Thoracic aorta (tissue), 2 donors: ENCODE measurements at regions not wholly inside any gene's neighbourhood (a gene's known extent, or its start where the extent isn't known, plus 50 kb on each side); places are given as distances from the start of the nearest gene placed in this dataset.

Source experiments
- ATAC-seq: fragments of 150-250 bp; one replicate; pipeline ENCODE4 v1.8.0; 2017; ENCODE audit warnings: low read depth; ENCODE audit not compliant: insufficient number of reproducible peaks, low FRiP score
- DNase-seq: peaks from one replicate; pipeline ENCODE4 v3.0.0-alpha.2; 2020; ENCODE audit warnings: low spot score
- H3K27ac ChIP-seq, 2 donors: fragments of 200-600 bp; sonication (generic); 1 replicate in 1 of 2; 2 replicates in 1 of 2; pipeline ENCODE4 v1.5.1; 2016; ENCODE audit warnings: mild to moderate bottlenecking in 2 of 2, moderate library complexity in 2 of 2
- H3K27me3 ChIP-seq: fragments of 200-600 bp; sonication (generic); replicated peaks from 2 replicates; pipeline ENCODE4 v1.6.0; 2016; ENCODE audit warnings: mild to moderate bottlenecking; ENCODE audit not compliant: insufficient read depth
- H3K36me3 ChIP-seq: fragments of 200-600 bp; sonication (generic); one replicate; pipeline ENCODE4 v1.5.1; 2016
- H3K4me1 ChIP-seq, 2 donors: fragments of 200-600 bp; sonication (generic); 1 replicate in 1 of 2; 2 replicates in 1 of 2; pipeline versions ENCODE4 v1.5.1 to v1.6.0; 2016; ENCODE audit warnings: low read depth in 2 of 2, mild to moderate bottlenecking in 1 of 2; ENCODE audit not compliant: control insufficient read depth in 1 of 2
- H3K4me3 ChIP-seq: fragments of 200-600 bp; sonication (generic); 2 replicates; pipeline ENCODE4 v1.5.1; 2016; ENCODE audit warnings: mild to moderate bottlenecking
- H3K9me3 ChIP-seq: fragments of 200-600 bp; sonication (generic); 2 replicates; pipeline ENCODE4 v1.5.1; 2016
- CTCF ChIP-seq: fragments of 200-600 bp; sonication (generic); IDR thresholded peaks from one replicate; pipeline ENCODE4 v1.5.1; 2019; ENCODE audit warnings: antibody characterized with exemption

DNA sequence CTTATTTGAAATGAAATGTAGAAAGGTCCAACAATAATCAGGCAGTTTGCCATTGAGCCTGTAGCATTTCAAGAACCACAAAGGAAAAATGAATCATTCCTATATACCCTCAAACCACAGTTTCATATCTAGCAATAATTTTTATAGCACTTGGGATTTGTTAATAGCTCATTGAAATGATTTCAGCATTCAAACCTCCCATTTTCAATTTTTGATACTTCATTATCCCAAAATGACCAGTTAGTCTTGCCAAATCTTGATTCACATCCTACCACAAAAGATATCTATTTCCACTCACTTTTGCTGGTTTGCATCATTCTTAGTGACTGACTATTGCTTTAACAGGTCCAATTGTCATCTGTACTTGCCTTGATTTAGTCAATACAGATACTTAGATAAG, 790.1 kb downstream of the TLE1 start:
- Histone ChIP-seq H3K36me3 (no peaks in the 10 kb centered on the region), H3K27ac (no peak overlapping the region), H3K9me3 (peaks cover 2% of the 10 kb centered on the region), H3K4me3 (no peak overlapping the region), H3K27me3 (no peaks in the 10 kb centered on the region), H3K4me1 (no peaks in the 10 kb centered on the region)
- TF ChIP-seq CTCF: no peak
- DNase-seq (no peak), ATAC-seq (no peak)

GRCh38 chr9:80893190-80893589, 796.2 kb downstream of the TLE1 start:
- Histone ChIP-seq H3K9me3 (peaks cover 2% of the 10 kb centered on the region), H3K4me1 (no peaks in the 10 kb centered on the region), H3K36me3 (no peaks in the 10 kb centered on the region), H3K27me3 (no peaks in the 10 kb centered on the region), H3K27ac (no peak overlapping the region), H3K4me3 (no peak overlapping the region)
- TF ChIP-seq CTCF: no peak
- no peak for ATAC-seq
- no peak for DNase-seq

- Histone ChIP-seq H3K36me3 (no peaks in the 10 kb centered on the region), H3K27ac (no peak overlapping the region), H3K9me3 (peaks cover 2% of the 10 kb centered on the region), H3K4me1 (no peaks in the 10 kb centered on the region), H3K27me3 (no peaks in the 10 kb centered on the region), H3K4me3 (no peak overlapping the region)
- TF ChIP-seq CTCF: no peak
- ATAC-seq: no peak
- DNase-seq: no peak
These were observed 796.6 kb downstream of the TLE1 start for GRCh38 chr9:80892703-80893102.

- Histone ChIP-seq H3K27ac (no peak overlapping the region), H3K4me3 (no peak overlapping the region), H3K27me3 (no peaks in the 10 kb centered on the region), H3K4me1 (no peaks in the 10 kb centered on the region), H3K36me3 (no peaks in the 10 kb centered on the region), H3K9me3 (peaks cover 2% of the 10 kb centered on the region)
- no peak for ATAC-seq
- no peak for DNase-seq
- TF ChIP-seq CTCF: no peak
These were observed 799.2 kb downstream of the TLE1 start for GRCh38 chr9:80890124-80890523.

- no peak for ATAC-seq
These were observed 803.5 kb downstream of the TLE1 start for GRCh38 chr9:80885894-80886293.

More at GRCh38 chr9:80885894-80886293, 803.5 kb downstream of the TLE1 start:
- Histone ChIP-seq H3K36me3 (no peaks in the 10 kb centered on the region), H3K27ac (no peak overlapping the region), H3K27me3 (no peaks in the 10 kb centered on the region), H3K9me3 (no peaks in the 10 kb centered on the region), H3K4me3 (no peak overlapping the region), H3K4me1 (no peaks in the 10 kb centered on the region)
- no peak for DNase-seq
- TF ChIP-seq CTCF: no peak
